NCI-H2171 (cell line): ENCODE measurements at regions not wholly inside any gene's neighbourhood (a gene's known extent, or its start where the extent isn't known, plus 50 kb on each side); places are given as distances from the start of the nearest gene placed in this dataset.
"Not testable (repeated sequence)": the region's sequence is repeated elsewhere in the genome, so short reads cannot be mapped to it uniquely, and the experiment has no call there.

Experiments
- DNase-seq: peaks from one replicate; lab custom pipeline; 2025; lab: John Stamatoyannopoulos, UW

GRCh38 chr4:170170861-170171260 is 81.1 kb upstream of the AADAT start:
- no peak for DNase-seq

- no peak for DNase-seq
These were observed 79.9 kb upstream of the AADAT start for GRCh38 chr4:170169699-170170098.

GRCh38 chr4:170167678-170168077 is 77.9 kb upstream of the AADAT start:
- no peak for DNase-seq

- DNase-seq, result not testable (repeated sequence)
These were observed 76.4 kb upstream of the AADAT start for GRCh38 chr4:170166193-170166592.

DNA sequence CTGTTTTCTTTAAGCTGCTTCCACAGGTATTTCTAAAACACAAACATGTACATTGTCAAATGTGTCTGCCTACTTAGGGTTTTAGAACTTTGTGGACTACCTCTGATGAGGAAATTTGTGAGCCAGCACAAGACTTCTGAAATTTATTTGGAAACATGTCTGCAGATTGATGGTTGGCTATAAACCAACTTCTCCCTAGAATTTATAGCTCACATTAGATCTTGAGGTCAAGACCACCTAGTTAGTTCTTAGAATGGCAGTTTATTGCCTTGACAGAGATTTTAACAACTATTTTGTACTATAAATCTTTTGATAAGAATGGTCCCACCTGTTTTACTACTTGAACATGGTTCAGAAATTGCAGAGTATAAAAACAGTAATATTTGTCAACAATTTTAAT is 72.7 kb upstream of the AADAT start:
- DNase-seq, result no peak

- DNase-seq, result no peak
These were observed 67.9 kb upstream of the AADAT start for GRCh38 chr4:170157670-170158069.

GRCh38 chr4:170145120-170145519 is 55.4 kb upstream of the AADAT start:
- DNase-seq, result no peak

DNA sequence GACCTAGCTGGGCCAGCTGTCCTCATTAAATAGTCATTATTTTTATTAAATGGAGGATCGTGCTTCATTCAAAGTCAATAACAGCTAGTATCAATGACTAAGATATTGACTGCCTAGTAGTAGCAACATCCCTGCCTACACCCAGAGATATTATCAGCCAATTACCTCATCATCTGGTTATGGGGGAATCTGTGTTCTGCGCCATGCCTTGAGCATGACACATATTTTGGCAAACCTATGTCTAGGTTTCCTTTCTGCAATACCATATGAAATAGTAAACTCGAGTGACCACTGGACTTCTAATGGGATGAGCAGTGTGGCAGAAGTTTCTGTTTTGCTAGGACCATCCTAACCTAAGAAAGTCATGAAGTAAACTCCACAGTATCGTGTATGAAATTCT is 50.0 kb upstream of the AADAT start:
- no peak for DNase-seq
